Peyer's patch (tissue), 4 donors: ENCODE measurements at regions not wholly inside any gene's neighbourhood (a gene's known extent, or its start where the extent isn't known, plus 50 kb on each side); places are given as distances from the start of the nearest gene placed in this dataset.

Experiments used
- POLR2A ChIP-seq, 2 donors: fragments of 450-650 bp; IDR thresholded peaks; one replicate each; pipeline ENCODE4 v1.5.1; 2017; ENCODE audit warnings: antibody characterized with exemption in 2 of 2, mild to moderate bottlenecking in 2 of 2, moderate library complexity in 2 of 2
- TF ChIP-seq, protein P1 (sequence below), 6 experiments: fragments of 450-650 bp in 4 of 6; fragments of 200-600 bp in 2 of 6; sonication (generic) in 1 of 6; IDR thresholded peaks; one replicate each; pipeline ENCODE4 v1.5.1; 2017 to 2019; ENCODE audit warnings: antibody characterized with exemption in 6 of 6, mild to moderate bottlenecking in 3 of 6, moderate library complexity in 1 of 6

DNA sequence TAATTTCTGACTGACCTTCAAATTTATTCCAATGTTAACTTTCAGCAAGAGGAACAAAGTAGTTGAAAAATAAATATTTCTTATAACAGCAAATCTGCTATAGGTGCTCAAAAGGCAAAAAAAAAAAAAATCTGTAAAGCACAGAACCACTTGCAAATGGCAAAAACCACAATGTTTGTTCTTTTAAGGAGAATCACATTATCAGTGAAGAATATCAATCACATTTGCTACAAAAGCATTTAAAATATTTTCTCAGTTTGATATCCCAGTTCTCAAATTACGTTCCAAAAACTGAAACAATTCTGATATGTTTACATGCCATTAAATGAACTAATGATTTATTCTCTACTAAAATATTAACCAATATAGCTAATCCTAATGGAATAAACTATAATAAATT, 163.3 kb downstream of the METTL4 start:
- TF ChIP-seq, protein P1, sequence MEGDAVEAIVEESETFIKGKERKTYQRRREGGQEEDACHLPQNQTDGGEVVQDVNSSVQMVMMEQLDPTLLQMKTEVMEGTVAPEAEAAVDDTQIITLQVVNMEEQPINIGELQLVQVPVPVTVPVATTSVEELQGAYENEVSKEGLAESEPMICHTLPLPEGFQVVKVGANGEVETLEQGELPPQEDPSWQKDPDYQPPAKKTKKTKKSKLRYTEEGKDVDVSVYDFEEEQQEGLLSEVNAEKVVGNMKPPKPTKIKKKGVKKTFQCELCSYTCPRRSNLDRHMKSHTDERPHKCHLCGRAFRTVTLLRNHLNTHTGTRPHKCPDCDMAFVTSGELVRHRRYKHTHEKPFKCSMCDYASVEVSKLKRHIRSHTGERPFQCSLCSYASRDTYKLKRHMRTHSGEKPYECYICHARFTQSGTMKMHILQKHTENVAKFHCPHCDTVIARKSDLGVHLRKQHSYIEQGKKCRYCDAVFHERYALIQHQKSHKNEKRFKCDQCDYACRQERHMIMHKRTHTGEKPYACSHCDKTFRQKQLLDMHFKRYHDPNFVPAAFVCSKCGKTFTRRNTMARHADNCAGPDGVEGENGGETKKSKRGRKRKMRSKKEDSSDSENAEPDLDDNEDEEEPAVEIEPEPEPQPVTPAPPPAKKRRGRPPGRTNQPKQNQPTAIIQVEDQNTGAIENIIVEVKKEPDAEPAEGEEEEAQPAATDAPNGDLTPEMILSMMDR (IDR thresholded peaks at IDR 0.05), result no peak
- TF ChIP-seq POLR2A (IDR thresholded peaks at IDR 0.05), result no peak
